NCI-H2081 treated with DMSO at 0.1 percent for 48 hours (cell line): ENCODE measurements at regions not wholly inside any gene's neighbourhood (a gene's known extent, or its start where the extent isn't known, plus 50 kb on each side); places are given as distances from the start of the nearest gene placed in this dataset.

ENCODE experiments used
- DNase-seq: peaks from one replicate; lab custom pipeline; 2025; lab: John Stamatoyannopoulos, UW

- DNase-seq, result no peak
Observed at GRCh38 chr12:92614502-92614901, 88.3 kb upstream of the PLEKHG7 start.

GRCh38 chr12:92614001-92614400 lies 88.8 kb upstream of the PLEKHG7 start:
- no peak for DNase-seq

- no peak for DNase-seq
Observed at GRCh38 chr12:92612611-92613010, 90.2 kb upstream of the PLEKHG7 start.

- DNase-seq, result no peak
Observed at GRCh38 chr12:92608151-92609091, 94.4 kb upstream of the PLEKHG7 start.

GRCh38 chr12:92606956-92607355 lies 95.8 kb upstream of the PLEKHG7 start:
- DNase-seq, result no peak

GRCh38 chr12:92605621-92606170 lies 97.1 kb upstream of the PLEKHG7 start:
- no peak for DNase-seq

GRCh38 chr12:92604786-92605185 lies 98.0 kb upstream of the PLEKHG7 start:
- no peak for DNase-seq

GRCh38 chr12:92603741-92604432 lies 98.9 kb upstream of the PLEKHG7 start:
- DNase-seq, result no peak

GRCh38 chr12:92602930-92603623 lies 99.7 kb upstream of the PLEKHG7 start:
- DNase-seq, result no peak

- DNase-seq, result no peak
Observed at GRCh38 chr12:92602476-92602875, 100.3 kb upstream of the PLEKHG7 start.

- DNase-seq, result no peak
Observed at GRCh38 chr12:92601680-92602079, 101.1 kb upstream of the PLEKHG7 start.

- DNase-seq, result no peak
Observed at GRCh38 chr12:92601176-92601575, 101.6 kb upstream of the PLEKHG7 start.

GRCh38 chr12:92600052-92600451 lies 102.7 kb upstream of the PLEKHG7 start:
- no peak for DNase-seq

- no peak for DNase-seq
Observed at GRCh38 chr12:92597997-92598396, 104.8 kb upstream of the PLEKHG7 start.

GRCh38 chr12:92597118-92597517 lies 105.7 kb upstream of the PLEKHG7 start:
- DNase-seq, result no peak

GRCh38 chr12:92596383-92596782 lies 106.4 kb upstream of the PLEKHG7 start:
- no peak for DNase-seq

GRCh38 chr12:92595663-92596062 lies 107.1 kb upstream of the PLEKHG7 start:
- DNase-seq, result no peak

- no peak for DNase-seq
Observed at GRCh38 chr12:92593734-92594402, 108.9 kb upstream of the PLEKHG7 start.

GRCh38 chr12:92585115-92585727 lies 117.6 kb upstream of the PLEKHG7 start:
- DNase-seq, result no peak

GRCh38 chr12:92583910-92584309 lies 118.9 kb upstream of the PLEKHG7 start:
- DNase-seq, result no peak

GRCh38 chr12:92582893-92583292 lies 119.9 kb upstream of the PLEKHG7 start:
- no peak for DNase-seq
